HepG2 (cell line): ENCODE measurements at regions not wholly inside any gene's neighbourhood (a gene's known extent, or its start where the extent isn't known, plus 50 kb on each side); places are given as distances from the start of the nearest gene placed in this dataset.

Experiments
- BHLHE40 ChIP-seq: IDR thresholded peaks from 2 replicates; pipeline ENCODE4 v1.6.1; 2011; ENCODE audit warnings: low read length, improper control_type of control experiment
- EP300 ChIP-seq, 3 experiments: sonication (generic) in 1 of 3; formaldehyde crosslinking in 1 of 3; IDR thresholded peaks; 2 replicates each; pipeline versions ENCODE4 v1.5.1 to v1.6.1; 2011 to 2020; ENCODE audit warnings: low read depth in 2 of 3, low read length in 2 of 3, borderline replicate concordance in 1 of 3, improper control_type of control experiment in 1 of 3, mild to moderate bottlenecking in 1 of 3, missing genetic modification reagents in 1 of 3, moderate library complexity in 1 of 3
- EZH2 ChIP-seq: conservative IDR thresholded peaks from 2 replicates; pipeline ENCODE4 v1.6.1; 2012; ENCODE audit warnings: mild to moderate bottlenecking, low read depth, low read length, moderate library complexity
- MAZ ChIP-seq, 2 experiments: sonication (generic) in 1 of 2; formaldehyde crosslinking in 1 of 2; IDR thresholded peaks; 2 replicates each; pipeline versions ENCODE4 v1.5.0 to v1.6.1; 2012 to 2020; ENCODE audit warnings: low read depth in 2 of 2, mild to moderate bottlenecking in 2 of 2, borderline replicate concordance in 1 of 2, improper control_type of control experiment in 1 of 2, low read length in 1 of 2, missing genetic modification reagents in 1 of 2, moderate library complexity in 1 of 2
- POLR2AphosphoS5 ChIP-seq: IDR thresholded peaks from 2 replicates; pipeline ENCODE4 v1.6.1; 2012; ENCODE audit warnings: low read depth, low read length
- SMAD1 ChIP-seq: sonication (generic); formaldehyde crosslinking; IDR thresholded peaks from 2 replicates; pipeline ENCODE4 v1.4.0; 2020; ENCODE audit warnings: missing genetic modification reagents, low read depth, mild to moderate bottlenecking, borderline replicate concordance
- SUZ12 ChIP-seq: fragments of 150-350 bp; IDR thresholded peaks from 2 replicates; pipeline ENCODE4 v1.6.1; 2014; ENCODE audit warnings: low read depth, low read length
- TARDBP ChIP-seq: sonication (generic); formaldehyde crosslinking; IDR thresholded peaks from 2 replicates; pipeline ENCODE4 v1.8.0; 2022; ENCODE audit warnings: mild to moderate bottlenecking, missing genetic modification reagents
- YY1 ChIP-seq: IDR thresholded peaks from 2 replicates; pipeline ENCODE4 v1.6.1; 2011; ENCODE audit warnings: low read length, low read depth, moderate library complexity, mild to moderate bottlenecking; ENCODE audit not compliant: insufficient read depth, insufficient replicate concordance
- ZSCAN31 ChIP-seq: sonication (generic); formaldehyde crosslinking; IDR thresholded peaks from 2 replicates; pipeline ENCODE4 v1.5.0; 2020; ENCODE audit warnings: low read depth, mild to moderate bottlenecking, missing genetic modification reagents
- TF ChIP-seq, protein P1 (sequence below): sonication (generic); formaldehyde crosslinking; IDR thresholded peaks from 2 replicates; pipeline ENCODE4 v1.5.0; 2020; ENCODE audit warnings: mild to moderate bottlenecking, missing genetic modification reagents, moderate library complexity
- TF ChIP-seq, protein P2 (sequence below): sonication (generic); formaldehyde crosslinking; IDR thresholded peaks from 2 replicates; pipeline ENCODE4 v1.8.1; 2023; ENCODE audit warnings: missing genetic modification reagents, inconsistent platforms, borderline replicate concordance
- TF ChIP-seq, protein P3 (sequence below): sonication (generic); formaldehyde crosslinking; IDR thresholded peaks from 2 replicates; pipeline ENCODE4 v1.5.1; 2020; ENCODE audit warnings: missing genetic modification reagents, mild to moderate bottlenecking, borderline replicate concordance

DNA sequence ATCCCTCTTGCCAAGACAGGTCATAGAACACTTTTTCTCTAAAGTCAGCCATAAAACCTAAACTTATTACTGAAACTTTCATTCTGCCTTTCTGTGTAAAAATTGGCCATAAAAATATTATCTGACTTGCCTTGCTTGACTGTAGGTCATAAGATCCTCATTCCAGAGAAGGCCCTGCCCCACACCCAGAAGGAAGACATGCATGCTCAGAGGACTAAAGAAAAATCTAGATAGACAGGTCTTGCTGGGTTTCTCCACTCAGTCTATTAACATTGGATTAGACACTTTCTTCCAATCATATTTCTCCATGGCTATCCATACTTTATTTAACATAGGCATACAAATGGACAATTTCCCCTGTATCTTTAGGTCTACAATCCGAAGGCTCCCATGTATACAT lies 1066.5 kb downstream of the SLITRK1 start:
- TF ChIP-seq, protein P1, sequence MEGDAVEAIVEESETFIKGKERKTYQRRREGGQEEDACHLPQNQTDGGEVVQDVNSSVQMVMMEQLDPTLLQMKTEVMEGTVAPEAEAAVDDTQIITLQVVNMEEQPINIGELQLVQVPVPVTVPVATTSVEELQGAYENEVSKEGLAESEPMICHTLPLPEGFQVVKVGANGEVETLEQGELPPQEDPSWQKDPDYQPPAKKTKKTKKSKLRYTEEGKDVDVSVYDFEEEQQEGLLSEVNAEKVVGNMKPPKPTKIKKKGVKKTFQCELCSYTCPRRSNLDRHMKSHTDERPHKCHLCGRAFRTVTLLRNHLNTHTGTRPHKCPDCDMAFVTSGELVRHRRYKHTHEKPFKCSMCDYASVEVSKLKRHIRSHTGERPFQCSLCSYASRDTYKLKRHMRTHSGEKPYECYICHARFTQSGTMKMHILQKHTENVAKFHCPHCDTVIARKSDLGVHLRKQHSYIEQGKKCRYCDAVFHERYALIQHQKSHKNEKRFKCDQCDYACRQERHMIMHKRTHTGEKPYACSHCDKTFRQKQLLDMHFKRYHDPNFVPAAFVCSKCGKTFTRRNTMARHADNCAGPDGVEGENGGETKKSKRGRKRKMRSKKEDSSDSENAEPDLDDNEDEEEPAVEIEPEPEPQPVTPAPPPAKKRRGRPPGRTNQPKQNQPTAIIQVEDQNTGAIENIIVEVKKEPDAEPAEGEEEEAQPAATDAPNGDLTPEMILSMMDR: no peak
- TF ChIP-seq EZH2: no peak
- no peak for TF ChIP-seq SUZ12
- TF ChIP-seq, protein P2, sequence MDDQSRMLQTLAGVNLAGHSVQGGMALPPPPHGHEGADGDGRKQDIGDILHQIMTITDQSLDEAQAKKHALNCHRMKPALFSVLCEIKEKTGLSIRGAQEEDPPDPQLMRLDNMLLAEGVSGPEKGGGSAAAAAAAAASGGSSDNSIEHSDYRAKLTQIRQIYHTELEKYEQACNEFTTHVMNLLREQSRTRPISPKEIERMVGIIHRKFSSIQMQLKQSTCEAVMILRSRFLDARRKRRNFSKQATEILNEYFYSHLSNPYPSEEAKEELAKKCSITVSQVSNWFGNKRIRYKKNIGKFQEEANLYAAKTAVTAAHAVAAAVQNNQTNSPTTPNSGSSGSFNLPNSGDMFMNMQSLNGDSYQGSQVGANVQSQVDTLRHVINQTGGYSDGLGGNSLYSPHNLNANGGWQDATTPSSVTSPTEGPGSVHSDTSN: no peak
- no peak for TF ChIP-seq YY1
- TF ChIP-seq, protein P3, sequence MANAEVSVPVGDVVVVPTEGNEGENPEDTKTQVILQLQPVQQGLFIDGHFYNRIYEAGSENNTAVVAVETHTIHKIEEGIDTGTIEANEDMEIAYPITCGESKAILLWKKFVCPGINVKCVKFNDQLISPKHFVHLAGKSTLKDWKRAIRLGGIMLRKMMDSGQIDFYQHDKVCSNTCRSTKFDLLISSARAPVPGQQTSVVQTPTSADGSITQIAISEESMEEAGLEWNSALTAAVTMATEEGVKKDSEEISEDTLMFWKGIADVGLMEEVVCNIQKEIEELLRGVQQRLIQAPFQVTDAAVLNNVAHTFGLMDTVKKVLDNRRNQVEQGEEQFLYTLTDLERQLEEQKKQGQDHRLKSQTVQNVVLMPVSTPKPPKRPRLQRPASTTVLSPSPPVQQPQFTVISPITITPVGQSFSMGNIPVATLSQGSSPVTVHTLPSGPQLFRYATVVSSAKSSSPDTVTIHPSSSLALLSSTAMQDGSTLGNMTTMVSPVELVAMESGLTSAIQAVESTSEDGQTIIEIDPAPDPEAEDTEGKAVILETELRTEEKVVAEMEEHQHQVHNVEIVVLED (CRISPR knock-in tag): no peak
- no peak for TF ChIP-seq POLR2AphosphoS5
- no peak for TF ChIP-seq TARDBP (CRISPR knock-in tag)
- TF ChIP-seq SMAD1 (CRISPR knock-in tag): no peak
- TF ChIP-seq ZSCAN31: no peak
- TF ChIP-seq EP300 (IDR thresholded peaks at IDR 0.05; ENCODE audit: low read depth in 2 of 2, low read length in 2 of 2): no peak
- TF ChIP-seq EP300 (CRISPR knock-in tag; IDR thresholded peaks at IDR 0.05; ENCODE audit: borderline replicate concordance): no peak
- no peak for TF ChIP-seq BHLHE40
- no peak for TF ChIP-seq MAZ (IDR thresholded peaks at IDR 0.05; ENCODE audit: borderline replicate concordance, low read depth, low read length)
- TF ChIP-seq MAZ (CRISPR knock-in tag; IDR thresholded peaks at IDR 0.05; ENCODE audit: low read depth): no peak
